Muscle layer of colon (tissue), 2 donors: ENCODE measurements at regions not wholly inside any gene's neighbourhood (a gene's known extent, or its start where the extent isn't known, plus 50 kb on each side); places are given as distances from the start of the nearest gene placed in this dataset.

ENCODE experiments used
- H3K27ac ChIP-seq: one replicate; pipeline ENCODE4 v1.7.0; 2013; ENCODE audit warnings: low read depth, mild to moderate bottlenecking, low read length, moderate library complexity
- H3K27me3 ChIP-seq, 2 donors: one replicate each; pipeline ENCODE4 v1.7.0; 2013; ENCODE audit warnings: low read length in 2 of 2, mild to moderate bottlenecking in 2 of 2; ENCODE audit not compliant: insufficient read depth in 2 of 2, control insufficient read depth in 1 of 2
- H3K36me3 ChIP-seq: one replicate; pipeline ENCODE4 v1.7.0; 2013; ENCODE audit warnings: mild to moderate bottlenecking, low read length; ENCODE audit not compliant: insufficient read depth
- H3K4me1 ChIP-seq: one replicate; pipeline ENCODE4 v1.7.0; 2013; ENCODE audit warnings: mild to moderate bottlenecking, low read length; ENCODE audit not compliant: insufficient read depth
- H3K4me3 ChIP-seq, 2 donors: one replicate each; pipeline ENCODE4 v1.7.0; 2013; ENCODE audit warnings: low read length in 2 of 2, low read depth in 1 of 2, mild to moderate bottlenecking in 1 of 2, moderate library complexity in 1 of 2
- H3K9ac ChIP-seq: one replicate; pipeline ENCODE4 v1.7.0; 2013; ENCODE audit warnings: low read length
- H3K9me3 ChIP-seq: one replicate; pipeline ENCODE4 v1.7.0; 2013; ENCODE audit warnings: mild to moderate bottlenecking, low read length
- donor health status: abdominal sarcoma.
- donor health status: Adenocarcinoma of cecum.

GRCh38 chr14:89654998-89655397 is 238.0 kb upstream of the FOXN3 start:
- no peak overlapping the region for H3K4me3 ChIP-seq
- peaks cover 7% of the 10 kb centered on the region for H3K4me1 ChIP-seq
- H3K27me3 ChIP-seq, result no peaks in the 10 kb centered on the region
- no peaks in the 10 kb centered on the region for H3K36me3 ChIP-seq
- H3K27ac ChIP-seq, result no peak overlapping the region
- no peaks in the 10 kb centered on the region for H3K9me3 ChIP-seq
- no peak overlapping the region for H3K9ac ChIP-seq

GRCh38 chr14:89652352-89652751 is 235.3 kb upstream of the FOXN3 start:
- no peak overlapping the region for H3K4me3 ChIP-seq
- no peak overlapping the region for H3K27ac ChIP-seq
- H3K36me3 ChIP-seq, result no peaks in the 10 kb centered on the region
- no peaks in the 10 kb centered on the region for H3K9me3 ChIP-seq
- H3K27me3 ChIP-seq, result no peaks in the 10 kb centered on the region
- no peaks in the 10 kb centered on the region for H3K4me1 ChIP-seq
- H3K9ac ChIP-seq, result no peak overlapping the region

- Histone ChIP-seq H3K4me3 (no peak overlapping the region), H3K36me3 (no peaks in the 10 kb centered on the region), H3K9ac (no peak overlapping the region), H3K27ac (no peak overlapping the region), H3K9me3 (no peaks in the 10 kb centered on the region), H3K4me1 (no peaks in the 10 kb centered on the region), H3K27me3 (no peaks in the 10 kb centered on the region)
Observed at GRCh38 chr14:89651805-89652204, 234.8 kb upstream of the FOXN3 start.

GRCh38 chr14:89650077-89650978 is 233.3 kb upstream of the FOXN3 start:
- no peaks in the 10 kb centered on the region for H3K36me3 ChIP-seq
- H3K4me3 ChIP-seq, result no peak overlapping the region
- H3K27me3 ChIP-seq, result no peaks in the 10 kb centered on the region
- no peaks in the 10 kb centered on the region for H3K9me3 ChIP-seq
- H3K27ac ChIP-seq, result no peak overlapping the region
- H3K4me1 ChIP-seq, result no peaks in the 10 kb centered on the region
- no peak overlapping the region for H3K9ac ChIP-seq

- no peaks in the 10 kb centered on the region for H3K4me1 ChIP-seq
- H3K9me3 ChIP-seq, result no peaks in the 10 kb centered on the region
- H3K9ac ChIP-seq, result no peak overlapping the region
- H3K27me3 ChIP-seq, result no peaks in the 10 kb centered on the region
- no peak overlapping the region for H3K4me3 ChIP-seq
- no peak overlapping the region for H3K27ac ChIP-seq
- H3K36me3 ChIP-seq, result no peaks in the 10 kb centered on the region
Observed at GRCh38 chr14:89649451-89650075, 232.5 kb upstream of the FOXN3 start.

- H3K4me1 ChIP-seq, result no peaks in the 10 kb centered on the region
- no peak overlapping the region for H3K4me3 ChIP-seq
- no peak overlapping the region for H3K9ac ChIP-seq
- no peaks in the 10 kb centered on the region for H3K9me3 ChIP-seq
- H3K27me3 ChIP-seq, result no peaks in the 10 kb centered on the region
- no peak overlapping the region for H3K27ac ChIP-seq
- H3K36me3 ChIP-seq, result no peaks in the 10 kb centered on the region
Observed at GRCh38 chr14:89648924-89649323, 231.9 kb upstream of the FOXN3 start.

GRCh38 chr14:89648510-89648909 is 231.5 kb upstream of the FOXN3 start:
- Histone ChIP-seq H3K36me3 (no peaks in the 10 kb centered on the region), H3K9me3 (no peaks in the 10 kb centered on the region), H3K4me1 (no peaks in the 10 kb centered on the region), H3K27ac (no peak overlapping the region), H3K9ac (no peak overlapping the region), H3K27me3 (no peaks in the 10 kb centered on the region), H3K4me3 (no peak overlapping the region)

GRCh38 chr14:89646971-89647370 is 229.9 kb upstream of the FOXN3 start:
- Histone ChIP-seq H3K4me3 (no peak overlapping the region), H3K4me1 (no peaks in the 10 kb centered on the region), H3K9ac (no peak overlapping the region), H3K27ac (no peak overlapping the region), H3K27me3 (no peaks in the 10 kb centered on the region), H3K36me3 (no peaks in the 10 kb centered on the region), H3K9me3 (no peaks in the 10 kb centered on the region)

- Histone ChIP-seq H3K36me3 (no peaks in the 10 kb centered on the region), H3K27me3 (no peaks in the 10 kb centered on the region), H3K27ac (no peak overlapping the region), H3K4me1 (no peaks in the 10 kb centered on the region), H3K4me3 (no peak overlapping the region), H3K9ac (no peak overlapping the region), H3K9me3 (no peaks in the 10 kb centered on the region)
Observed at GRCh38 chr14:89644641-89645040, 227.6 kb upstream of the FOXN3 start.

- no peak overlapping the region for H3K4me3 ChIP-seq
- no peaks in the 10 kb centered on the region for H3K4me1 ChIP-seq
- no peaks in the 10 kb centered on the region for H3K36me3 ChIP-seq
- H3K9me3 ChIP-seq, result no peaks in the 10 kb centered on the region
- no peak overlapping the region for H3K9ac ChIP-seq
- H3K27ac ChIP-seq, result no peak overlapping the region
- no peaks in the 10 kb centered on the region for H3K27me3 ChIP-seq
Observed at GRCh38 chr14:89641495-89642175, 224.6 kb upstream of the FOXN3 start.

- no peak overlapping the region for H3K4me3 ChIP-seq
- H3K36me3 ChIP-seq, result no peaks in the 10 kb centered on the region
- no peak overlapping the region for H3K9ac ChIP-seq
- H3K27ac ChIP-seq, result no peak overlapping the region
- no peaks in the 10 kb centered on the region for H3K4me1 ChIP-seq
- no peaks in the 10 kb centered on the region for H3K9me3 ChIP-seq
- H3K27me3 ChIP-seq, result no peaks in the 10 kb centered on the region
Observed at GRCh38 chr14:89640141-89640540, 223.1 kb upstream of the FOXN3 start.
